Activated gamma-delta T cell treated with Interleukin-2 at 50 U/mL for 16 hours (primary cell): ENCODE measurements at regions not wholly inside any gene's neighbourhood (a gene's known extent, or its start where the extent isn't known, plus 50 kb on each side); places are given as distances from the start of the nearest gene placed in this dataset.

ENCODE experiments used
- DNase-seq: peaks from one replicate; pipeline ENCODE4 v3.0.0-alpha.2; 2020

DNA sequence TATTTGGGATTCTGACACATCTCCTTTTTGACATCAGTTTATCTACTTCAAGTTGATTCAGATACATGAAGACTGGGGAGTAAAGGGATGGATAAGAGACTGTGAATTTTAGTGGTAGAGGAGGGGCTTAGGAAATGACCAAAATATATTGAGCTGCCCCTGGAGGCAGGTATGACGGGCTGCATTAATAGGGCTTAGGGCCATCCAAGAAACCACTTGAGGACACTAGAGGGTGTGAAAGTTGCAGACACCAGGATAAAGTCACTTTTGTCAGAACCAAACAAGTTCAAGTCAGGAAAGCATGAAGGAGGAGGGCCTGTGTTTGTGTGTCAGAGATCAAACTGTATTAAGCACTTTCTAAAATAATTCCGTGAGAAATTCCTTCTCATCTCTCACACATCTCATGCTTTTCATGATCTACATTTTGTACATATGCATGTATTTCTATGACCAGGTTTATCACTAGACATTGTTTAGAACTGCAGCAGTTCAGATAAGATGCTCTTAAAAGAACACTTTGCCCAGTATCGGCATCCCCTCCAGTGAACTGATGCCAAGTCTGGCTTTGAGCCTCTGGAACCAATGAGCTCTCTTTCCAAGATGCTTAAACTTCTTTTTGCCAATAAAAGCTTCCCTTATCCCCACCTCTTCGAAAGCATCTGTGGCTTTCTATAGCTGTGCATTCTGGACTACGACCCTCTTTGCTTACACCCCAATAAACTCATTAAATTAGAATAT, 136.9 kb downstream of the SLC38A1 start:
- DNase-seq = no peak

DNA sequence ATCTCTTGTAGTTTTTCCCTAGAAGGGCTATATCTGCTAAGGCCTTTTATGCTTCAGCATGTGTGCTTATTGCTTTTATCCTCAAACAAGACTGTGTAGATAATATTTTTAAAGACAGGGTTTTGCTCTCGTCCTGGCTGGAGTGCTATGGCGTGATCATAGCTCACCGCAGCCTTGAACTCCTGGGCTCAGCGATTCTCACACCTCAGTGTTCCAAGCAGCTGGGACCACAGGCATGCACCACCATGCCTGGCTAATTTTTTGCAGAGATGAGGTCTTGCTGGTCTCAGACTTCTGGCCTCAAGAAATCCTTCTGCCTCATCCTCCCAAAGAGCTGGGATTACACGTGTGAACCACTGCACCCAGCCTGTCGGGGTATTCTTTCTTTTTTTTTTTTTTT, 137.3 kb upstream of the SCAF11 start:
- no peak for DNase-seq

DNA sequence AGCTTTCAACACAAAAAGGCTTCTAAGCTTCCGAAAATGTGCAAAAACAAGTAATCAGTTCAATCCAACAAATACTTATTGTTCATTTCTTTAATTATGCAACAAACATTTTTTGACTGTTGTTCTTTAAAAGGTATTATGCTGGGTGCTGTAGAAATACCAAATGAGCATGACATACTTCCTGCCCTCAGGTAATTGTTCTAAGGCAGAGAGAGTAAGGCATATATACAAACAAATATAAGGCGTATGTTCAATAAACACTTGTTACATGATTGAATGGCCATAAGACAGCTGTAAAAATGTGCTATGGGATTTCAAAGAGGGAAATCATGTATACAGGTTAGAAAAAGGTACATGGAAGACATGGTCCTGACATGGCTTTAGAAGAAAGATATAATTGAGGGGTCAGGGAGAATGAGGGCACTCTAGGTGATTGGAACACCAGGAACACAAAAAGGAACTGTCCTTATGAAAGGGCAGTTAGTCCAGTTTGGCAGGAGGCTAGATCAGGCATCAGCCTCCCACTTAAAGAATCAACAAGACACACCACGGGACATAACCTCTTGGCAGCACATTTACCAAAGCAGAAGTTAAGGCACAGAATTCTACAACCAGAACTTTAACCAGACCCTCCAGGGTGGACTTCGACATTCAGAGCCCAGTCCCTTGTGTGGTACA, 135.8 kb upstream of the SCAF11 start:
- DNase-seq = no peak

DNA sequence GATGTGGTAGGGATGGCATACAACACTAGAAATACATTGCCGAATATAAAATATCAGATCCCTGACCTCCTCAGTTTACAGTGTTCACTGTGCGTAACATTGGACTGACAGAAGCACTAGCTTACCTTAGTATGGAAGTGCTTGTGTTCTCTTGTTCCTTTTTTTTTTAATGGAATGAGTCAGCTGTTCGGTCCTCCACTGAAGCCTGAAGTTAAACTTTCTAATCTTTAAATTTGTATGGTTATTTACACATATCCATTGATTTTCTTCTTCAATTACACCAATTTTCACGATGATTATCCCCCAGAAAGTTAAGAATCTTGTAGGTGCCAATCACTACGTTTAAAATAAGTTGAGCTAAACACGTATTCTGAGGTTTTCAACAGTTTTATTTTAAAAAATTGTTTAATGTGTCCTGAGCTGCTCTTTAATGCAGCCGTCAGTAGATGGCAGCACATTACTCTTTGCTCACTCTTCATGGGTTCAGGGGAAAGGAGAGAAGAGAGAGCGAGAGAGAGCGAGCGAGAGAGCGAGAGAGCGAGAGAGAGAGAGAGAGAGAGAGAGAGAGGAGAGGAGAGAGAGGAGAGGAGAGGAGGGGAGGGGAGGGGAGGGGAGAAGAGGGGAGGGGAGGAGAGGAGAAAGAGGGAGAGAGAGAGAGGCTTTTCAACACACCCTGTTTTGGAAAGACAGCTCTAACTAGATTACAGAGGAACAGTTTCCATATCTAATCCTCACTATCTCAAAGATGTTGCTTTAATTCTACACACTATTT, 134.7 kb upstream of the SCAF11 start:
- peak; percentile 51 for DNase-seq

DNA sequence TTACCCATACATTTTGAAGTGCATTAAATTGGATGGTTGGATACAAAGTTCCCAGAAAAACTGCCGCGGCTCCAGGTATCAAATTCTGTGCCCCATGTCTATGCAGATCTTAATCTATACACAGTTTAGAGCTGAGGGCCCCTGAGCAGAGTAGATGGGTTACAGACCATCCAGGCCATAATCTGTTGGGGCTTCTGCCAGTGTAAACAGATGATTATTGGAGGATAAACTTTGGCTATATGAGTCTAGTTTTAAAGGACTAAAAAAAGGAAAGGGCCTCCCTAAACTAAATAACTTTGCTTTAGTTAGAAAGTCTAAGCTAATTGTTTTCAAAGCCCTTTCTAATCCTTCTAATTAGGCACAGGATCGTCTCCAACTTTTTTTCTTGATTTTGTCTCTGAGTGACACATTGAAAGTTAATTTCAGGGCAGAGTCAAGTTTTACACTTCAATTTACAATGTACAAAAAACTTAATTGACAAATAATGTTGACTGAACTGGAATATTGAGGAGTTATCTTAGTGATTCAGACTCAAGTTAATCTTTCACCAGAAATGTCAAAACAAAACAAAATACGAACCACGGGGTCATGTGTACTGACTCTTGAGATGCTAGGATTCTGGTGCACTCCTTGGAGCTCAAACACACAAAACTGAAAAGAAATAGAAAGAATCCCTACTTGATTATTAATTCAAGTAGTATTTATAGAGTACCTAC, 133.9 kb upstream of the SCAF11 start:
- DNase-seq = no peak

DNA sequence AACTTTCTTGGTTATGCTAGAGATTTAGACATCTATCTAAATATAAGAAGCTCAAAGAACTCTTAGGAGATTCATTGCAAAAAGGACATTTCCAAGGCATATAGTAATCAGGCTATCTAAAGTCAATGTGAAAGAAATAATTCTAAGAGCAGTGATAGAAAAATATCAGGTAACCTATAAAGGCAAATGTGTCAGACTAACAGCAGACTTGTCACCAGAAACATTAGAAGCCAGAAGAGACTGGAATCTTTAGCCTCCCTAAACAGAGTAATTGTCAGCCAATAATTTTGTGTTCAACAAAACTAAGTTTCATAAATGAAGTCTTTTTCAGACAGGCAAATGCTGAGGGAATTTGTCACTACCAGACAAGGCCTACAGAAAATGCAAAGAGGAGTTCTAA, 122.0 kb upstream of the SCAF11 start:
- DNase-seq = no peak

DNA sequence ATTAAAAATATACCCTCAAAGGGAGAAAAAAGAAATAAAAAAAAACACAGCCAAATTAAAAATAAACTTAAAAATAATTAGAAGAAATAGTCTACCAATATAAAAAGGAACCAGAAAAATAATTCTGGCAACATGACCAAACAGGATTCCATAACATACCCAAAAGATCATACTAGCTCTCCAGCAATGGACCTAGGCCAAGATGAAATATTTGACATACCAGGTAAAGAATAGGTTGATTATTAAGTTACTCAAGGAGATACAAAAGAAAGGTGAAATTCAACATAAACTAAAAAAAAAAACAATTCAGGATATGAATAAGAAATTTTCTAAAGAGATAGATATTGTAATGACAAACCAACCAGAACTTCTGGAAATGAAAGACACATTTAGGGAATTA, 121.3 kb upstream of the SCAF11 start:
- DNase-seq = no peak

DNA sequence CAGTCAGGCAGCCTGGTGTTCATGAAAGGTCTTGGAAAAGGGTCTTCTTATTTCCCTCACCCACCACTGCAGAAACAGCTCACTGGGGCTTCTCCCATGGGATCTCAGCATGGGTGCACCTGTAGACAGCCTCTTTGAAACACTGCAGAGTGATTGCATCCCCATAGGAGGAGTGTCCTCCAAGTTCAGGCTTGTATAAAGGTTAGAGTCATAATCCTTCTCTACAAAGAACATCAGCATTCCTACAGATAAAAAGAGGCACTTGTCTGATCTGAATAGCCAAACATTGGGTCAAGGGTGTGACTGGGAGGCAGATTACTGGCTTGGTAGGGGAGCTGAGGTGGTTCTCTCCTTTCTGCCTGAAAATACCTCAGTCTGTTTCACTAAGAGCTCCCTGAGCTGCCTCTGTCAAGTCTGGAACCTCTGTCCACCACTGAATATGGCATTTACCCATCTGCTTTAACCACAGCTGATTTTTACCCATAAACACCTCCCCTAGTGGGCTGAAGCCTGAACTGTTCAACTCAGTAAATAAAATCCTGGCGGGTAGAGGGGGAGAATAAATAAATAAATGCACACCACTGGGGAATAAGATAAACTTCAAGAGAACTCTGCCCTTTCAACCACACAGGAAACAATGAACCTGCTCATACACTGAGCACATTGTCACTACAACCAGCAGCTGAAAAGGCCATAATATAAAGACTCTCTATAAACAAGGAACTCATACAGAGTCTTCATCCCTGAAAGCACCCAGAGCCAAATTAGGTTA, 120.7 kb upstream of the SCAF11 start:
- no peak for DNase-seq

DNA sequence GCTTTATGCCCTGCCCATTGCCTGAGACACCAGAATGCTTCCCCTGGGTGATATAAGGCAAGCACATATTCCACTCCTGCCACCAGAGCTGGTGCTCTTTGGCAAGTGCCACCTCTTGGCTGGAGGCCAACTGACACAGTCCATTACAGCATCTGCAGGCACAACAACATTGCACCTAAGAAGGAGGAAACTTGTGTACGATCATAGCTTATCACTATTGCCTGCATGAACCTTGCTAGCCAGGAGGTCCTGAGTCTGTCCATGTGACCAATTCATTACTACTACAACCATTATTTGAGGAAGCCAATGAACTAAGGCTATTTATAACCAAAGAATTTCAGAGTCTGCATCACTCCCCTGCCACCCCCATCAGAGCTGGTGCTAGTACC, 119.8 kb upstream of the SCAF11 start:
- no peak for DNase-seq

DNA sequence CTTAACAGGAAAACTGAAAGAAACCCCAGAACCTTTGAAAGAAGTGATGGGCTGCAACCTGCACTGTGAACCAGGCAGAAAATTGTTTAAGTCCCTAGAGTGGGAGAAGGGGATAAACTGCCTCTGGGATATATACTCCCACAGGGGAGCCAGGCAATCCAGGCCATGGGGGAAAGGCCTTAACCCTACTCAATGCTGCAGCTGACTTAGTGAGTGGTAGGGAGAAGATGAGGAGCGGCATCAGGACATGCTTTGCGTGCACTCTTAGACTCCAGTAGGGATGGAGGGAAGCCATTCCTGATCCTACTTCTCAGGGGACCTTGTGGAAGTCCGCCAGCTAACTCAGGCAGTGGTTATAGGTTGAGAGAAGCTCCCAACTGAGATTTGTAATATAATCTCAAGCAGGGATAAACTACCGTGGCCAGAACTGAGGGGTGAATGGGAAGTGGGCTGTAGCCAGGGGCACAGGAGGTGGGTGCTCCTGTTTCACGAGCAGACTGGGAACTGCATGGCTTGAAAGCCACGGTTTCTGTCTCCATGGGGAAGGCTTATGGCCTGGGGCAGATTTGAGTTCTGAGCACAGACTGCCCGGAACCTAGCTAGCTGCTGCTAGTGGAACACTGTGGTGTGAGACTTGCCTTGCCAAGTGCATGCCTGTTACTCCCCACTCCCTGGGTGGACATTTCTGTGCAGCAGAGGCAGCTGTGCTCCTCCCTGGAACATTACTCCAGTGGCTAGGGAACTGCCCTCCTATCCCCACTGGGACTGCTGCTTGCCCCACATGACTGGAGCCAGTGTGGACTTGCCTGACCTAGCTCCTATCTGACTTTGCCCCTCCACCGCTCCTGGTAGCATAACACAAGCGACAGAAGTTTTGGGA, 119.2 kb upstream of the SCAF11 start:
- DNase-seq = no peak

DNA sequence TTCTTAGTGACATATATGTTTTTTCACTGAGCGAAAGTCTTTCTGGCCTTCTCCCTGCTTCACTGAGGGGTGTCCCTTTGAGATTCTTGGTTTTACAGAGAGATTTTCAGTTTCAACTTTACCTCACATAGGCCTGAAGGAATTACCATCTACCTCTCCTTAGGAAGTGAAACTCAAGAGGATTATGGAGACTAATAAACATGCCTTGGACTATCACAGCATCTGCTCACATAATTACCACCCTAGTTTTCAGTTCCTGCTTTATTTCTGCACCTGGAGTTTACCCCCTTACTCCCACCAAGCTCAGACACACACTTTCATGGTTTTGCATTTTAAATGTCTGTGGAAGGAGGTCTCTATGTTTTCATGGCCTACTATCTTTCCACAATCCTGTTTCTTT, 118.3 kb upstream of the SCAF11 start:
- DNase-seq = no peak

DNA sequence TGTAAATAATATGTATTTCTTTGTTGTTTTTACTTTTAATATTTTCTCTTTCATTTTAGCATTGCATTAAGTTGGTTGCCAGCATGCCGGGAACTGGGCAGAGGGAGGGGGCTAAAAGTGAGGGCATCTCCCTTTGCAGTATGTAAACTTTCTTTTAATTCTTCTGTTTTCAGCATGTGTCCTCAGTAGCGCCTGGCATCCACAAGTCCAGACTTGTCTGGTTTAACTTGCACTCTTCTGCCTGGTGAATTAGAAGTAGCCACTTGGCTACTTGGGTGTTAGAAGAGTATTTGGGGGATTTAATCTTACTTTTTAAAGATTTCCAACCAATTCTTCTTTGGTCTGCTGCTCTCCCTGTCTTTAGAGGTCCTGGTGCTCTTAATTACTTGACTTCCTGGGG, 117.2 kb upstream of the SCAF11 start:
- DNase-seq = no peak

DNA sequence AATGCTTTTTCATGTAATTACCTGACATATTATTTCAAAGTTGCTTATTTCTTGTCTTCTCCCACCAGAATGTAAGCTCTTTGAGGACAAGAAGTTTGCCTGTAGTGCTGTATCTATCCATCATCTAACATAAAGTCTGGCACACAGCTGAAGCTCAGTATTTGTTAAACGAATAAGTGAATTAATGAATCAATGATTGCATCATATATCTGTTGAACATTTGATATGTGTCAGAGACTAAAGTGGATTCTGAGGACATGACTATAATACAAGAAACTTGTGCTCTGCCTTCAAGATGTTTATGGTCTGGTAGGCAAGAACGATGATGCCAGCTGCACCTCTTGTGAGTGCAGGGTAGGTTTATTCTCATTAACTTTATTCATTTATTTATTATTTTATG, 115.4 kb upstream of the SCAF11 start:
- DNase-seq = no peak

DNA sequence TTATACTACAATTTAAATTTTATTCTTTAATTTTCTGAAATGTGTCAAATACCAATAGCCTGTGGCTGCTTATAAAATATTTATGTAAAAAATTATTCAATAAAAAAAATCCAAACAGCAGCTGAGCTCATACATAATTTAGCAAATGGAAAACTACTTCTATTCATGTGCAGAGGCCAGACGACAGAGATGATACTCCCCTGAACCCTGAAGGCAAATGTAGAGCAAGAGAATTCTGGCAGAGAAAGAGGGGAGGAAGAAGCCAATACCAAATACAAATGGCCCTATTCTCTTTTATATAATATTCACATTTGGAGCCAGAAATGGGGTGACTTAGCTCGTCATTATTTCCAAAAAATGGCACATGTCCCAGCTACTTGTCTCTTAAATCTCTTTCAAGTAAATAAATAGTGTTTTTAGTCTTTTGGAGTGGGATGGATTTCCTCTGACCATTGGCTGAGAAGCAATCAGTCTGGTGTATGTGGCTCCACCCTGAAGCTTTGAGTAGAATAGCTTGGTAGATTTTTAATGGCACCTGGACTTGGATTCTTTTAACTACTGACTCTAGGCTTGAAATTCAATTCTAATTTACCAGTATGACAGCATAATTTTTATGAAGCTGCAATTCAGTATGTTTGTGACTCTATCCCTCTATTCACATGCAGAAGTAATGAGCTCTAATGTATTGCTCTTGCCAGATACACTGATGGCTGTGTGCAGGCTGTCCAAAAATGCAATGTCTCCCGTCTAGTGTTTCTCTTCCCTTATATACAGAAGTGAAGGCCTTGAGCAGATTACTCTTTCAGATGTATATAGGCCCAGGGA, 113.4 kb upstream of the SCAF11 start:
- DNase-seq = no peak

DNA sequence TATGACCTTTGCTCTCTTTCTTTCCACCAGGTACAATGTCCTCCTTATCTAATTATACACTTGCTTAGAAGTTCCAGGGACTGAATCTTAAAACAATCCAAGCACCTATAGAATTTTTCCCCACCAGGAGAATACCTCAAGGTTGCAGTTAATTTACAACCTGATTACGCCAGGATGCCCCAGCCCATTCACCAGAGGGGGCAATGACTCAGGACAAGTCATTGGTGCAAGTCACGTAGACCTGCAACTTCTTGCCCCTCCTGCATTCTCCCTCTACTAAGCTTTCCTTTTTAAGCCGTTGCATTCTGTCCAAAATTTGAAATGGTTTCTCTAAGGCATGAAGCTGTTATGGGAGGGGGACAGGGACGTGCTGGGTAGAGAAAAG, 111.1 kb upstream of the SCAF11 start:
- DNase-seq = no peak

DNA sequence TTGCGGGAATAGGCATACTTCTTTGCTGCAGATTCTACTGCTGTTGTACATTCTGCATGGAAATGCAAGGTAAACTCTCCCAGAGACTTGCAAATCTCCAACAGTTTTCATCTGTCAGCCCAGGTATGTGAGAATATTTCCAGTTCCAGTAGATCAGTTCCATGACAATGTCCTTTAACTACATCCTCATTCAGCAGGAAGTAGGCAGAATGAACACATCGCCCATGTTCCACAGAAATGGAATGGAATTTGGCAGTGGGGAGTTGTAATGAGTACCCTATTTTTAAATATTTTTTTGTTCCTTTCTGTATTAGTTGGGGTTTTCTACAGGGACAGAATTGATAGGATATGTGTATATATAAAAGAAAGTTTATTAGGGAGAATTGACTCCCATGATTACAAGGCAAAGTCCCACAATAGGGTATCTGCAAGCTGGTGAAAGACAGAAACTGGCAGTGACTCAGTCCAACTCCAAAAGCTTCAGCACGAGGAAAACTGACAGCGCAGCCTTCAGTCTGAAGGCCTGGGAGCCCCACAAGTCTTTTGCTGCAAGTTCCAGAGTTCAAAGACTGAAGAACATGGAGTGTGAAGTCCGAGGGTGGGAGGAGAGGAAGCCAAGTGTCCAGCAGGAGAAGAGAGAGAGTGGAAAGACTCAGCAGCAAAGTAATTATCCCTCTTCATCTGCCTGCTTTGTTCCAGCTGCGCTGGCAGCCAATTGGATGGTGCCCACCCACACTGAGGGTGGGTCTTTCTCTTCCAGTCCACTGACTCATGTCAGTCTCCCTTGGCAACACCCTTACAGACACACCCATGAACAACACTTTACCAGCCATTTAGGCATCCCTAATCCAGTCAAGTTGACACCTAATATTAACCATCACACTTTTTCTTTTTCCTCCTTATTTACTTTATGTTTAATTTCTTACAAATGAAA, 110.4 kb upstream of the SCAF11 start:
- no peak for DNase-seq

DNA sequence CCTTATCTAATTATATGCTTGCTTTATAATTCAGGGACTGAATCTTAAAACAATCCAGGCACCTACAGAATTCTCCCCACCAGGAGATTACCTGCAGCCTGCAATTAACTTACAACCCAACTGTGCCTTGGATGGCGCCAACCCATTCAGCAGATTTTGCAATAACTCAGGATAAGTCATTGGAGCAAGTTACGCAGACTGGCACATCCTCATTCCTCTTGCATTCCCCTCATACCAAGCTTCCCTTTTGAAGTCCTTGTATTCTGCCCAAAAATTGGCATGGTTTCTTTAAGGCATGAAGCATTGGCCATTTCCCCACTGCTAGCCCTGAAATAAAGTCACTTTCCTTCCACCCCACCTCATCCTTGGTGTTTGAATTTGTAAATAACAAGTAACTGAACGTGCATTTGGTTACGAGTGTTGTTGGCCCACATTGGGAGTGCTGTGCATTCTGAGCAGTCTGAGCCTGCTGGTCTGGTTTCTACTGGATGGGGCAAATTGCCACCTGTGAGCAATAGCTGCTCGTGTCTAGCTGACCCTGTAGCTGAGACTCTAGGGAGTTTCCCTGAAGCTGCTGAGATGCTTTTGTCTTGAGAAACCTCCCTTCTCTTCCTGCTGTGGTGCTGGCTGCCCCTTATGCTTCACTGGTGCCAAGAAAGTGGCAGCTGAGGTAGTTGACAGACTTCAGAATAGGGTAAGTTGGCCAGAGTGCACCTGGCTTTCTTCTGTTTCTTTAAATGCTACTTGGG, 99.2 kb upstream of the SCAF11 start:
- DNase-seq = no peak

DNA sequence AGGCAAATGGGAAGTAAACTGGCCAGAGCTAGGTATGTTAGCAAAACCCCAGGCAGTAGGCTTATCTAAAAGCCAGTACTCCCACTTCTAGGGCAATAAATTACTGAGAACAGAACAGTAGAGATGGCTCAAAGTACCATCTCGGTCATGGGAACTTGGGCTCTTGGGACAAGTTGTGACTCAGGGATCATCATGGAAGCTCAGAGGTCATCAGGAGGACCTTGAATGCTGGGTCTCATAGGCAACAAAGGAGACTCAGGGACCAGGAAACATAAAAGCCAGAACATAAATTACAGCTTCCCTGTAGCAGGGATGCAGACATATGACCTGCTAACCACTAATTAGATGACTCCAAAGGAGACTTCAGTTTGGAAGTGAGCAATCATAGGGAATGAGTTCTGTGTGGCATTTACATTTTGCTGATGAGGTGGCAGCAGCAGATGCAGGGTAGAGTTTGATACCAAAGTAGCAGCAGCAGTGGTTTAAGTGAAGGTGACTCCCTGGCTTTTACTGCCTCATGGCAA, 97.6 kb upstream of the SCAF11 start:
- DNase-seq = no peak
